ENCODE measurements at regions not wholly inside any gene's neighbourhood (a gene's known extent, or its start where the extent isn't known, plus 50 kb on each side); places are given as distances from the start of the nearest gene placed in this dataset.

GRCh38 chr5:98218838-98219237 is 554.6 kb upstream of the RGMB start:
- TF ChIP-seq EZH2 (IDR thresholded peaks at IDR 0.05; ENCODE audit: insufficient read depth, poor library complexity, severe bottlenecking) = no peak
- no peak for TF ChIP-seq EZH2phosphoT487 (IDR thresholded peaks at IDR 0.05; ENCODE audit: insufficient read depth, low read depth)

Measured in GM23248 (cell line).